ENCODE measurements at regions not wholly inside any gene's neighbourhood (a gene's known extent, or its start where the extent isn't known, plus 50 kb on each side); places are given as distances from the start of the nearest gene placed in this dataset.

DNA sequence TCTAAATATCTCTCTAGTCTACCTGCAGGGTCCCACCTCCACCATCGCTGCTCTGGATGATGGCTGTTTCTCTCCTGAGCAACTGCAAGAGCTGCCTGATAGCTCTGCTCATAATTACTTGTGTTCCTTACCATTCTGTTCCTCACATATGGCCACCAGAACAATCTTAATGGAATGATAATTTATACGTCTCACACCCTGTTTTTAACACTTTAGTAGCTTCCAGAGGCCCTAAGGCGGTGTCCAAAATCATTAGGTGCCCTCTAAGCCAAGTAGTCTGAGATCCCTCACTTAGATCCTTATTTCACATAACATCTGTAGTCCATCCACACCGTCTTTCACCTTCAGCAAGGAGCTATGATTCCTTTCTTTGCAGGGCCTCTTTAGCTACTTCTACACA lies 373.3 kb downstream of the GBE1 start:
- WGBS, 2 donors, result 67 to 69% methylated on average over 4 of the region's 4 CpGs
- no peak for DNase-seq (ENCODE audit: low spot score in 2 of 2)
- intact Hi-C loops (cut with DNase I; ENCODE audit: low total_unique reads), result no loop called here
- H3K4me3 ChIP-seq (ENCODE audit: low read depth, poor library complexity, severe bottlenecking), result no peak overlapping the region
- TF ChIP-seq, protein P1, sequence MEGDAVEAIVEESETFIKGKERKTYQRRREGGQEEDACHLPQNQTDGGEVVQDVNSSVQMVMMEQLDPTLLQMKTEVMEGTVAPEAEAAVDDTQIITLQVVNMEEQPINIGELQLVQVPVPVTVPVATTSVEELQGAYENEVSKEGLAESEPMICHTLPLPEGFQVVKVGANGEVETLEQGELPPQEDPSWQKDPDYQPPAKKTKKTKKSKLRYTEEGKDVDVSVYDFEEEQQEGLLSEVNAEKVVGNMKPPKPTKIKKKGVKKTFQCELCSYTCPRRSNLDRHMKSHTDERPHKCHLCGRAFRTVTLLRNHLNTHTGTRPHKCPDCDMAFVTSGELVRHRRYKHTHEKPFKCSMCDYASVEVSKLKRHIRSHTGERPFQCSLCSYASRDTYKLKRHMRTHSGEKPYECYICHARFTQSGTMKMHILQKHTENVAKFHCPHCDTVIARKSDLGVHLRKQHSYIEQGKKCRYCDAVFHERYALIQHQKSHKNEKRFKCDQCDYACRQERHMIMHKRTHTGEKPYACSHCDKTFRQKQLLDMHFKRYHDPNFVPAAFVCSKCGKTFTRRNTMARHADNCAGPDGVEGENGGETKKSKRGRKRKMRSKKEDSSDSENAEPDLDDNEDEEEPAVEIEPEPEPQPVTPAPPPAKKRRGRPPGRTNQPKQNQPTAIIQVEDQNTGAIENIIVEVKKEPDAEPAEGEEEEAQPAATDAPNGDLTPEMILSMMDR (IDR thresholded peaks at IDR 0.05), result no peak
- no peak for TF ChIP-seq POLR2A (IDR thresholded peaks at IDR 0.05)

DNA sequence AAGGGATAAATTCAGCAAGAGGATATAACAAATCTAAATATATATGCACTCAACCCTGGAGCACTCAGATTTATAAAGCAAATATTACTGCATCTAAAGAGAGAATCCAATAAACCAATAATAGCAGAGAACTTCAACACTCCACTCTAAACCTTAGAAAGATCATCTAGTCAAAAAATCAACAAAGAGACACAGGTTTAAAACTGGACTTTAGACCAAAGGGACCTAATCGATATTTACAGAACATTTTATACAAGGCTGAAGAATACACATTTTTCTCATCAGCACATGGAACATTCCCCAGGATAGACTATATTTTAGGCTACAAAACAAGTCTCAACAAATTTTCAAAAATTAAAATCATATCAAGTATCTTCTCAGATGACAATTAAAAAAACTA lies 379.0 kb downstream of the GBE1 start:
- intact Hi-C loops (cut with DNase I; ENCODE audit: low total_unique reads), result no loop called here
- DNase-seq (ENCODE audit: low spot score in 2 of 2), result no peak
- no peak overlapping the region for H3K4me3 ChIP-seq (ENCODE audit: low read depth, poor library complexity, severe bottlenecking)
- WGBS, 2 donors, result 94 to 98% methylated on average over 1 of the region's 1 CpG
- TF ChIP-seq, protein P1 (IDR thresholded peaks at IDR 0.05), result no peak
- TF ChIP-seq POLR2A (IDR thresholded peaks at IDR 0.05), result no peak

DNA sequence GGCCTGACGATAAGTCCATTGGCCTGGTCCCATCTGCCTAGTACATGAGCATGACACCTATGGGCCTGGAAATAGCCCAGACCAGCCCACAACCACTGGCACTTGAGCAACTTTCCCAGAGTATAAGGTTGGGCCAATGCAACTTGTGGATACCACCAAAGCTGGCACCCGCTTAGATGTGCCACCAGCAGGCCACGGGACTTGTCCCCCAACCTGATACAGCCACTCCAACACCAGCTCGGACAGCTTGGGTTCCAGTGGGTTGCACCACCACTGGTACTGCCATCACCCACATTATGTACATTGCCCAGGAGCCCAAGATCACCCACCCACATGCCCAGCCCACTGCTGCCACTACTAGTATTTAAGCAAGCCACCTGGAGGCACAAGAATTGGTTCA lies 381.2 kb downstream of the GBE1 start:
- intact Hi-C loops (cut with DNase I; ENCODE audit: low total_unique reads), result no loop called here
- DNase-seq (ENCODE audit: low spot score in 2 of 2), result no peak
- TF ChIP-seq, protein P1 (IDR thresholded peaks at IDR 0.05), result no peak
- TF ChIP-seq POLR2A (IDR thresholded peaks at IDR 0.05), result no peak
- WGBS, 2 donors, result 78 to 79% methylated on average over 4 of the region's 4 CpGs
- H3K4me3 ChIP-seq (ENCODE audit: low read depth, poor library complexity, severe bottlenecking), result no peak overlapping the region

DNA sequence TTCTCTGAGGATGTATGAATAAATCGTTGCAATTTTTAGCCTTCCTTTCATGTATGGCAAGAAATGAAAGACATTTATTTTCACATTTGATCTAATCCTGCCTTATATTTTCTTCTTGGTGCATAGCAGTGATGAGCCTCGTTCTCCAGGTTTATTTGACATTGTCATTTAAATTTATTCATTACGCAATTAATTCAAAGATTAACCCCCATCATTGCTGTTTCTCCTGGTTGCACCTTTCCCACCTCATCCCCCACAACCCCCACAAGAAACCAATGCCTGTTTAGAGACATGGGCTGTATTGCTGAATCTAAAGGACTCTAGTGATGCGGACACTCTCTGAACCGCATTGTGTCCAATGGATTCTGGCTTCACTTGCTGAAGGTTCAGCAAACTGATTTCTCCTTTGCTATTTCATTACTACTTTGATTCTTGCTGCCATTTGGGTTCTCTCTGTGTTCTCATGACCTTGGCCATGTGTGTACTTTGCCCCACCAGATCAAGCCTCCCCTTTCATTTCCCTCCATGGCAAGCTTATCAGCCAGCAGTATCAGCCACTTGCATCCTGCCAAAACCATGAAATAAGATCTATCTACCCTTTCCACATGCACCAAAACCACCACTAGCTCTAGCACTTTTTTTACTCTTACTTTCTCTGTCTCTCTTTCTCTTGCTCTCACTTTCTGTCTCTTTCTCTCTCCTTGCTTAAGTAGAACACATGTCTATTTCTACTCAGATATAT lies 382.7 kb downstream of the GBE1 start:
- intact Hi-C loops (cut with DNase I; ENCODE audit: low total_unique reads), result no loop called here
- 64 to 73% methylated on average over 5 of the region's 5 CpGs for WGBS, 2 donors
- no peak for DNase-seq (ENCODE audit: low spot score in 2 of 2)
- H3K4me3 ChIP-seq (ENCODE audit: low read depth, poor library complexity, severe bottlenecking), result no peak overlapping the region
- TF ChIP-seq POLR2A (IDR thresholded peaks at IDR 0.05), result no peak
- TF ChIP-seq, protein P1 (IDR thresholded peaks at IDR 0.05), result no peak

DNA sequence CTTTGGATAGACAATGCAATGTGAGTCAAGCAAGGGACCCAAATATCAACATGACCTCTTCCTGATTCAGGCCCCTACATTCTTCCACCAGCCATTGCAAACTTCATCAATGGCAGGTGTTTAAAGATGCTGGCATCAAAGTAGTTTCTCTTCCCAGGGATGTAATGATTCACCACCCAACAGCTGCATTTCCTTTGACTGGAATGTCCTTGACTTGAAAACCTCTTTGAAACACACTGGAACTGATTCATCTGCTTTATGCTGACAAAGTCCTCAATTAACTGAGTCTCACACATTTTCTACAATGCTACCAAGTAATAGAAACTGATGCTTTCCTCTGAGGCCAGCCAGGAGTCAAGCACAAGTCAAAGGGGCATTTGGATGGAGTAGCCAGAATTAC lies 385.5 kb downstream of the GBE1 start:
- H3K4me3 ChIP-seq (ENCODE audit: low read depth, poor library complexity, severe bottlenecking), result no peak overlapping the region
- intact Hi-C loops (cut with DNase I; ENCODE audit: low total_unique reads), result no loop called here
- TF ChIP-seq POLR2A (IDR thresholded peaks at IDR 0.05), result no peak
- TF ChIP-seq, protein P1 (IDR thresholded peaks at IDR 0.05), result no peak
- DNase-seq (ENCODE audit: low spot score in 2 of 2), result no peak

DNA sequence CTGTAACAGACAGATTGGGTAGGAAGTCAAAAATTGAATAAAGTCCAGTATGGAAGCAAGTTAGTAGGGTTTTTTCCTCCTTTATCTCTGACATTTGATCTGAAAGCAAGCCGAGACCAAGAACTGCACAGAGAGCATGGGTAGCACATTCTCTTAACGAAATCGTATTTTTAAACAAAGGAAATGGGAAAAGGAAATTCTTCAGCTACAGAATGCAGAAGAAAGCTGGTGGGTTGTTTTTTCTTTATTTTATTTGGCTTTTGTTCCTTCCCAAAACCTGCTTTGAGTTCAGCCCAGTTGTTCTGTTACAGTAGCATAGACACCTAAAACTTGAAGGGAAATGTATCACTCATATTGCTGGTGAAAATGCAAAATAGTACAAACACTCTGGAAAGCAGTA lies 397.0 kb downstream of the GBE1 start:
- no peak for DNase-seq (ENCODE audit: low spot score in 2 of 2)
- WGBS, 2 donors, result 35 to 47% methylated on average over 3 of the region's 3 CpGs
- TF ChIP-seq, protein P1 (IDR thresholded peaks at IDR 0.05), result no peak
- TF ChIP-seq POLR2A (IDR thresholded peaks at IDR 0.05), result no peak
- no peak overlapping the region for H3K4me3 ChIP-seq (ENCODE audit: low read depth, poor library complexity, severe bottlenecking)
- intact Hi-C loops (cut with DNase I; ENCODE audit: low total_unique reads), result no loop called here
